Activated CD4-positive, alpha-beta T cell treated with anti-CD3 and anti-CD28 coated beads for 1 hour (primary cell): ENCODE measurements at regions not wholly inside any gene's neighbourhood (a gene's known extent, or its start where the extent isn't known, plus 50 kb on each side); places are given as distances from the start of the nearest gene placed in this dataset.
"Not testable (repeated sequence)": the region's sequence is repeated elsewhere in the genome, so short reads cannot be mapped to it uniquely, and the experiment has no call there.

Experiments
- DNase-seq: peaks from one replicate; pipeline ENCODE4 v3.0.0-alpha.2; 2020

DNA sequence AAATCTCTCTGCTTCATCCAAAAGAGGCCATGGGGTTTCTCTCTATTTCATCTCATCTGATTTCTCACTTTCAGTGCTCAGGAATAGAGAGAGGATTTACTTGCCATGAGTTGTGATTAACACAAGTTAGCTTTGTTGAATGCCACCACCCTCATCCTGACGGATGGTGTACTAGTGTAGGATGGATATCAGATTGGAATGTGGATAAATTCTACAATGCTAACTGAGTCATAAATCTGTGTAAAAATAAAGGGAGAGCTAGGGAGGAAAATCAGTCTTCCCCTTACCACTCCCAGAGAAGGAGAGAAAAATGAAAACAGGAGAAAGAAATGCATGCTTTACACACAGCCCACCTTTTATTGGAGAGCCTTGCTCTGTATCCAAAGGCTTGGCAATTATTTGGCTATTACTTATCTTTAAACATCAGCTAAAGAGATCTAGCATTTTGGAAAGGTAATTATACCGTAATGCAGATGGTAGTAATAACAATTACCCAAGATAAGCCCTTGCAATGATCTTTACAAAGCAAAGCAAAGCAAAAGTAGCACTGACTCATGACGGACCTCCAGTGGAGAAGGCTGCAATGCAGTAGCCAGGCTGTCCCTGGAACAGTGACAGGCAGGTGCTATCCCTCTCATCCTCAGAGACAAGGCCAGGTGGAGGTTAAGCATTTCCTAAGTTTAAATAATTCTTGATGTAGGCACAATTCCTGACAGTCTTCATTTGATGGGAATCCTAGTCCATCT is 306.3 kb upstream of the PPARGC1A start:
- DNase-seq, result no peak

DNA sequence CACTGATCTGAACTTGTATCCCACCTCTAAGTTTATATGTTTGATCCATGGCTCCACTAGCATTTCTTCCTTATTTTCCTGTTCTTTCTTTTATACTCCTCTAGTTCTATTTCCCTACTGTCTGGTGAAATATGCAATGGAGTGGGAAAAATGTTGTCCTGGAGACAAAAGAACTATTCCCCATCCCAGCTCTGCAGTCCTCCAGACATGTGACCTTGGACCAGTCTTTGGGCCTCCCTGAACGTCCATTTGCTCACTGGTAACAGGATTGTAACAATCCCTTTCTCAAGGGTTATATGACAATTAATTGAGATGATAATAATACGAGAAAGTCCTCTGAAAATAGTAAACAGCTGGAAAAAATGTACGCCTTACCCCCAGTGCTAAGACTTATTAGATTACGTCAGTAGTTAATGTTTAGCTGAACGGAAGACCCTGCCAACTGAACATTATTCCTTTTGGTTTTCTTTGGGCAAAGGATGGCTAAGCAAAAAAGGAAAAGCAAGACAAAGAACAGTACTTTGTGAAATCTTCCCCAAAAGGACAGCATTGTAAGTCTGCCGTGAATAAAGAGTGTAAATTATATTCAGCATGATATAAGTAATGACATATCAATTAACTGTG is 302.3 kb upstream of the PPARGC1A start:
- no peak for DNase-seq

DNA sequence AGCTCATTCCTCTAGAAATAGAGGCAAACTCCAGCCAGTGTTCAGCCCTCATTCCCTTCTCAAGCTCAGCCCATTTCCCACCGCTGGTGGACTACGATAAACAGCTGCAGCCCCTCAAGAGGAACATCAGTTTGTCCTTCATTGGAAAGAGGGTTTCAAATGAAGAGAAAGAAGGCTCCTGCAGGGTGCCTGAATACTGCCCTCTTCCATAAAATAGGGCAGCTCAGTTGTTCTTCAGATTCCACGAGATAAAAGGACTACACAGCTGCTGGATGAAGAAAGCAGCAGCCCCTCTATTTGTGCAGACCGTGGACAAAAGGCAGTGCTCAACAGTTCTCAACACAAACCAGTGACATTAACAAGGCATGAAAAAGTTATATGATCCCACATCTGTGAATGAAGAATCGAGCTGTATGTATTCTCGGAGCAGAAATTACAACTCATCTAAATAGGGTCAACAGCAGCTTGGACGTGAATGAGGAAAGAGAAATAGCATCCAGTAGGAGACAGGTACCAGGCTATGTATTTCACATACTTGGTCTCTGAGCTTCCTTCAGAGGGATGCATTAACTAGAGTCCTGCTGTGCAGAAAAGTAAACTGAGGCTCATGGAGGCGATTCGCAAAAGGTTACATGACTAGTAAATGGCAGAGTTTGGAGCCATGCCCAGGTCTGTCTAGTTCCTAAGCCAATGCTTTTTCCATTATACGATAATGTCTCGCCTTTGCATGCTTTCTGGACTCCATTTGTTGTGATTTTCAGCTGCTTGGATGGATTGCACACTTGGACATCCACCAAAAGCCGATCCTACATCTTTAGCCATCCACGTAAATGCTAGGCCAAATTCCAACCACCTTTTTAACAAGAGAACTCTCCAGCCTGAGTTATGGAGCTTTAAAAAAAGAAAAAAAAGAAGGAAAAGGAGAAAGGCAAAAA is 301.2 kb upstream of the PPARGC1A start:
- no peak for DNase-seq

DNA sequence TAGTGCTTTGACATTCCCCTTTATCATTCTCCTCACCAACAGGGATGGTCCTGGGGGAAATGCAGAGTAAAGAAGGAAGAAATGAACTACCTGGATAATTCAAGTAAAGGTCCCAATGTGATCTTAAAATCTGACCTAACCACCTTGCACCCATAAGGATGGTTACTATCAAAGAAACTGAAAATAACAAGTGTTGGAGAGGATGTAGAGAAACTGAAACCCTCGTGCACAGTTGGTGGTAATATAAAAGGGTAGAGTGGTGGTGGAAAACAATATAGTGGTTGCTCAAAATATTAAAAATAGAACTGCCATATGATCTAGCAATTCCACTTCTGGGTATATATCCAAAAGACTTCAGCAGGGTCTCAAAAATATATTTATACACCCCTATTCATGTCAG is 298.6 kb upstream of the PPARGC1A start:
- no peak for DNase-seq

DNA sequence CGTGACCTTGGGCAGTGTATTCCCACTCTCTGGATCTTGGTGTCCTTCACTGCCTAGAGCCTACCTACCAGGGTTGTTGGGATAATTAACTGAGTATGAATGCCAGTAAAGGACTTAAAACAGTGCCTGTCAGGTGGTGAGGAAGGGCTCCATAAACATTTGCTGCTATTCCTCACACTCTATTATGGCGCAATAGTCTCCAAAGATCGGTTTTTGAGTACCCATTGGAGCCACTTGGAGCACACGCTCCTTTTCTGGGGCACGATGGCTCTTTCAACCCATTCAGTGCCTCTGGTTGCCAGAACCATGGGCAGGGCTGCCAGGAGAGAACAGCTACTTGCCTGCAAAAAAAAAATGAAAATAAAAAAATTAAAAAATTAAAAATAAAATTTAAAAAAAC is 296.6 kb upstream of the PPARGC1A start:
- no peak for DNase-seq

DNA sequence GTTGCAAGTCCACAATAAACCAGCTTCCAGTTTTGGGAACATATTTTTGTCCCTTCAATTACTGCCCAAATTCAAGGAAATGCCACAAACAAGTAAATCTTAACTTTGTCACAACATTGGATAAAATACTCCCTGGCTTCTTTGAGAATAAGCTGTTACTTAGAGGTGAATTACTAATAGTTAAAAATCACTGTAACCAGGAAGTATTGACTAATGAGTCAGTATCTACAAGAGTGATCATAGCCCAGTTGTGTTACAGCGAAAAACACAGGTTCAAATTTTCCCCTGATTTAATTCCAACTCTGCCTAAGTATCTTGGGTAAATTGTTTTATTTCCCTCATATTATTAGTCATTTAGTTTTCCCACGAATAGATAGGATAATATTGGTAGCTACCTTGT is 291.2 kb upstream of the PPARGC1A start:
- no peak for DNase-seq

DNA sequence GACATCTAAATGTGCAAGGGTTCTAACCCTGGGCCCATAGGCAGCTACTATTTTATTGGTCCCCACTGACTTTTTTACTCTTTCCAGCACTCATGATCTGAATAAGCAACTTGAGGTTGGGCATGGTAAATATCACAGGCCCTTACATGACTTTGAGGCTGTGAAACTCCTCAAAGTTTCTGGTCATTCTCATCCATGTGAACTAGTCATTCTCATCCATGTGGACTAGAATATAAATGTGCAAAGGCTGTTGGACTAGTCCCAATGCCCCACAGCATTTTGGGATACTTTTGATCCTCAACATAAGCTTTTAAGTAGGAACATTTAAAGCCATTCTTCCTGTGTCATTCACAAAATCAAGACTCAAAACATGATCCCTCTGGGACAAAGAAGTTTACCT is 290.7 kb upstream of the PPARGC1A start:
- DNase-seq, result no peak

DNA sequence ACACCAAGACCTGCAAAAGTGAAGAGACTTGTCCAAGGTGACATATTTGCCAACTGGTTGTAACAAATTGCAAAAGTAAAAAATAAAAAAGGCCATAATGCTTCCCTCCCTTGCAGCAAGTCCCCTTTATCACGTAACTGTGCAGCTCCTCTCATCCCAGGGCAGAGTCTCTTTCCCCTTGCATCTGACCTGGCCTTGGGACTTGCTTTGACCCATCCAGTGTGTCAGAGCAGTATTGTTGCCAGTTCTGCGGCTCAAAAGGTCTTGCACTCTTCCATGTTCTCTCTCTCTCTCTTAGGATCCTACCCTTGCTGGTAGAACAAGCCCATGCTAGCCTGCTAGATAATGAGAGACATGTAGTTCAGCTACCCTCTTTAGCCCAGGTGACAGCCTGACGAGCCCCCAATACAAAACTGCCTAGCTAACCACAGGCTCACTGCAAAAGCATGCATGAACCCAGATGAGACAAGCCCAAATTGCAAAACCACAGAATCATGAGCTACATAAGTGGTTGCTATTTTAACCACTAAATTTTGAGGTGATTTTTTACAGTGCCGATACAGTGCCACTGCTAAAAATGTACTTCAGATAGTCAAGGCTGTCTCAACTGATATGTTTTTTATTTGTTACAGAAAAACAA is 289.5 kb upstream of the PPARGC1A start:
- no peak for DNase-seq

DNA sequence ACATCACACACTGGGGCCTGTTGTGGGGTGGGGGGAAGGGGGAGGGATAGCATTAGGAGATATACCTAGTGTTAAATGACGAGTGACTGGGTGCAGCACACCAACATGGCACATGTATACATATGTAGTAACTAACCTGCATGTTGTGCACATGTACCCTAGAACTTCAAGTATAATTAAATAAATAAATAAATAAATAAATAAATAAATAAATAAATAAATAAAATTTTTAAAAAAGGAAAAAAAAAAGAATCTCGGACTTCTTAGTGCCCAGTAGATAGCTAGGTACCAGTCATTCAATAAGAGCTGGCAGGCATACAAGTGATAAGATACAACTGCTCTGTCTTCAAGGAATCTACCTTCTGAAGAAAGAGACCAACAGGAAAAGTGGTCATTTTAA is 287.6 kb upstream of the PPARGC1A start:
- not testable (repeated sequence) for DNase-seq

DNA sequence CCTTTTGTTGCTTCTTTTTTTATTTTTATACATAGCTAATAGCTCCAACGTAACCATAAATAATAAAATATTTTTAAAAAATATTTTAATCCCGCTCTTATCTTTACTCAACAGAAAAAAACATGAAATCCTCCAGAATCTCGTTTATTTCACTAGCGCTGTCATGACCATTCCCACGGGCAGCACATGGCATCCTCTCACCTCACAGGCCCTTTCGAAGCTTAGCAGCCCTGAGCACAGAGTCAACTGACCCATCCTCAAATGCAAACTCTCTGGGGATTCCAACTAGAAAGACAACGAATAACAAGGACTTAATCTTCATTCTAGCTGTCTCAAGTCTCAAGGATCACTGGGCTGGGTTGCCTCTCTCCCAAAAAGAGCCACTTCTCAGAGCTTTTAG is 285.9 kb upstream of the PPARGC1A start:
- no peak for DNase-seq

DNA sequence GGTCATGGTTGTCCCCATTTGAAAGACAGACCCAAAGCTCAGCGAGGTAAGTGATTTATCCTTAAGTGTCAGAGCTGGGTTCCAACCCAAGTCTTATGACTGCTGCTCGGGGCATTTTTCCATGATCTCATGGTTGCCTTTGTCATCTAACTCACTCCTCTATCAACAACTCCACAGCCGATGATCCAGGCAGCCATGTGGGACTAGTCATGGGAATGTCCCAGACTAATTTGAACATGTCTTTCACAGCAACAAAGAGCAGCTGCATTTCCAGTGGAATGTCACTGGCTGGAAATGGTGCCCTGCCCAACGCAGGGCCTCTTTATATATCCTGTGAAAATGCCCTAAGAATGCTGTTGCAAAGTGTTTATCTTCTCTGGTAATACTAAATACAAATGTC is 284.8 kb upstream of the PPARGC1A start:
- no peak for DNase-seq

DNA sequence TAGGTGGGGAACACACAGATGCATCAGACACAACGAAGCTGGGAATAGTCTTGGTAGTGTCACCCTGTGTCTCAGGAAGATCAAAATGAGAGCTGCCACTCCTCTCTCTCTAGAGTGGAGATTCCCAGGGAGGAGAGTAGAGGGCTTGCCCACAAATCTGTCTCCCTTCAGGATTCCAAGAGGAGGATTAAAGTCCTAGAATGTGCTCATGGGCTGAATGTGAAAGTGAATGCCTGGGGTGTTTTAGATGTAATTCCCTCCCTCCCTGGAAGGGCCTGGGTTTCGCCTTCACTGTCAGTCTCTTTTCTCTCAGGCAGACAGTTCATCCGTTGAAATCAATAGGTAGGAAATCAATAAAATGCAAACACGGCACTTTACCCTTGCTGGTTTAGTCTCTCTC is 282.6 kb upstream of the PPARGC1A start:
- no peak for DNase-seq

DNA sequence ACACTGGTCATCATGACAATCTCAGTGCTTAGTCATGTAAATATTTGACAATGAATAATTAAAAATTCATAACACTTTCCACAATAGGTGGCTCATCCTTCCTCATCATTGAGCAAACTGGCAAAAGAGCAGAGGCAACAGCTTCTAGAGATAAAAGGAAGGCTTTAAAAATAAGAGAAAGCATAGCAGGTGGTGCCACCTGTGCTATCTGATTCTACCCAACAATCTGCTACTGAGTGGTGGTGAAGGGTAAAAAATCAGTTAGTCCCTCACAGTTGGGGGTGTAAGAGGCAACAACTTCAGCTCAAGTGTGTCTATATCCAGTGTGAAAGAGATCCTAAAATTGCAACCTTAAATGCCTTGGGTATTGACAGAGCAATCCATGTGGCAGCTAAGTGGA is 280.1 kb upstream of the PPARGC1A start:
- no peak for DNase-seq

DNA sequence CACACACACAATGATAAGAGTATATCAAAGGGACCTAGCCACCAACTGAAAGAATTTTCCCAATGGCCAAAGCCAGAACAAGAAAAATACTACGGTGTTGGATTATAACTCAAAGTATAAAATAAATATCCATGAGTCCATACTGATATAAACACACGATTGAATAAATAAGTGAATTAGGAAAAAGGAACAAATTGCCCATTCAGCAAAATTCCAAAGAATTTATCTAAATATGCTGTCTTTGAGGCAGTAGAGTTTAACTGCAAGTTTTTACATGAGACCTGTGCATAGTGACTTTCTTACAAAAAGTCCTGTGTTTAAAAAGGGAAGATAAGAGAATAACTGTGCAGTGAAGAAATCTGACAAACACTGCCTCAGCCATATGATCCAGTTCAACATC is 278.8 kb upstream of the PPARGC1A start:
- DNase-seq, result no peak

DNA sequence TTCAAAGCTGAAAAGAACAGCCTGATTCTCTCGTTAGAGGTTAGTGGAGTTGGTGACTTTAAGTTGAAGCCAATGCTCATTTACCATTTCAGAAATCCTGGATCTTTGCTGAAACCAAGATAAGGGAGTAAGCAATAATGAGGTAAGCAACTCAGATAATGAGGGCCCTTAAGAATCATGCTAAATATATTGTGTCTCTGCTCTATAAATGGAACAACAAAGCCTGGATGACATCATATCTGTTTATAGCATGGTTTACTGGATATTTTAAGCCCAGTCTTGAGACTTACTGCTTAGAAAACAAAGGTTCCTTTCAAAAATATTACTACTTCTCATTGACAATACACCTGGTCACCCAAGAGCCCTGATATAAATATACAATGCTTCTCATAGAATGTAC is 276.7 kb upstream of the PPARGC1A start:
- DNase-seq, result no peak

DNA sequence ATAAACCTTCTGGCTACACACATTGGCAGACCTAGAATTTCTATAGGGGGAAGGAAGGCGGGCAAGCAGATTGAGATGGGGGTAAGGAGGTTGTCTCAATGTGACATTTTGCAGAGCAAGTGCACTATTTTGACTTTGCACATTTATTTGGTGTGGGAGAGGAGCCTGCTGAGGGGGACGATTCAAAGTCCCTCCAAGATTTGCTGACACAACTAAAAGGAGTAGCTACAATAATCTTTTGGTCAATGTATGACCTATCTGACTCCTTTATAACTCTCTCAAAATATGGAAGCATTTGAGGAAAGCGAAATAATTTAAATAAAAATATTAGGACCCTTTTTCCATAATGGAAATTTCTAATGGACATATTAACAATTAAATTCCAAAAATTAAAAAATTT is 274.9 kb upstream of the PPARGC1A start:
- DNase-seq, result no peak

DNA sequence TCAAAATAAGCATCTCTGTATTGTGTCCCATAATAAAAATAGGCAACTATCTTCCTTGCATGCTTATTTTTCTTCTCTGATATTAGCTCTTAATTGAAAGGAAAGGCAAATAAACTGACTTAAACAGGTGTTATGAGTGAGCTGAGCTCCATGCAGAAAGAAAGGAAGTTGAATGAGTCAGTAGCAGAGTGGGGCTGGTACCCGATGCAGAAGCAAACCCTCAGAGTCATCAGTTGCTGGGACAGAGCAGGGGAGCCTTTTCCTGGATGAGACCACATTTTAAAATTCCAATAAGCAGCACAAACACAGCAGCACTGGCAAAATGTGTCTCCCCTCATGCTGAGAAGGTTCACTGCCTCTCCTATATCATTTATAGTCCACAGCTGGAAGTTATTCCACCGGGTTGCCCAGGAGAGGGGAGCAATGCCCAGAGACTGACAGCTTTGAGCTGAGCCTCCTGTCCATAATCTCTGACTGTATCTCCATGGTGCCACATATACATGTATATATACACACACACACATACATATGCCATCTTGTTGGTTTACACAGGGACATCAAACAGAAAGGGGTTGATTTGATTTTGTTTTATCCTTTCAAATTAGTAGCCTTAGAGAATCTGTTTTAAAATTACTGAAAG is 274.3 kb upstream of the PPARGC1A start:
- no peak for DNase-seq

DNA sequence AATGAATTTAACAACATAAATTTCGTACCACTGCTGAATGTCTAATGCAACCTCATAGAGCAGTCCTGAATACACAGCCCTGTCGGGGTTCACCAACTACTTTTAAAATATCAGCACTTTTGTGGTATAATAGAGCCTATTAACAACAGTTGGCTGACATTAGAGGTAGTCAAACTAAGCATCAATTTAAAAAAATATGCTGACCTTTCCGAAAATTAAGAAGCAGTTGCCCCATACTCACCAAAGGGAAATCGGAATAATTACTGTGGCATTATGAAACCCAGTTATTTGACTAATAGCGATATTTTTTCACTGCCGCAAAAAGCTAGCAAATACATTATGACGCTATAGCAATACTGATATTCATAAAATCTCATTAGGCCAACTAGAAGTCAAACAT is 273.5 kb upstream of the PPARGC1A start:
- no peak for DNase-seq

DNA sequence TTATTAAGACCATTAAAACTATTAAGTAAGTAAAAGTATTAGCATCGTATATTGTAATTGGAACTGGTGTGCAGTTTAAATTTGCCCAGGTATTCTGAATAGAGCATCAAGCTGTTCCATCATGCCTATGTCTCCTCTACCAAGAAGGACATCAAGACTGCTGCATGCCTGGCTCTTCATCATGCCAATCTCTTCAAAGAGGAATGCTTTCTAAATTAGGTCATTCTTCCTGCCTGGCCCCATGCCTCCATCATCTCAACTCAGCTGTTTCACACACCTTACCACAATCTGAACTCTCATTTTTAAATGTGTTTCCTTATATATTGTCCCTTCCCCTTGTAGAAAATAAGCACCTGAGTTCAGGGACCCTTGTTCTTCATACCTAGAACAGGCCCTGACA is 270.5 kb upstream of the PPARGC1A start:
- DNase-seq, result no peak

DNA sequence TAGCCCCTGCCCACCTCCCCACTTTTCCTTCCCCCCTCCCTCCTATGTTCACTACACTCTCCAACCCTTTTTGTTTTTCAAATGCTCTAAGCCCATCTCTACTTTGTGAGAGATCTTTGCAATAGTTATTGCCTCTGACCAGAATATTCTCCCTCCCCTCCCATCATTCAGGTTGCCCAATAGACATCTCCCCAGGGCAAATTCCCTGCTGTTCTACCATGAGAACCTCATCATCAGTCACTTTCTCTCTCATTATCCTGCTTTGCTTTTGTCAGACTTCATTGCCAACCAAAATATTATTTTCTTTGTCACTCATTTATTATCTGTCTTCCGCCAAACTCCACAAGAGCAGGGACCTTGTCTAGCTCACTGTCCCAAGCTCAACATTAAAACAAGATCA is 268.2 kb upstream of the PPARGC1A start:
- no peak for DNase-seq

DNA sequence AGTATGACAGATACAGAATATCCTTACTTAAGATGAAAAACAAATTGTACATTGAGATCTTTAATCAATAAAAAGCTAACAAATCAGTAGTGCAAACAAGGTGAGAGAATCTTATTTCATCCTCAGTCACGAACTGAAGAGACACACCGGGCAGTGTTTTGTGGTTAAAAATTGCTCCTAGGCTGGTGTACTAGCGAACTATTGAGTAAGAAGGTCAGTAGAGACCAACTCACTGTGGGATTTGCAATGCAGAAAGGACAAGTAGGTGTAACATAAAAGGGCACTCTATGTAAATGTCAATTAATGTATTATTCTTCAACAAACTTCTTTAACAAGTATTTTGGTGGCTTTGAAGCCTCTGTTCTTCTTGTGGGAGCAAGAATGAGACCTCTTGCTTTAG is 260.2 kb upstream of the PPARGC1A start:
- DNase-seq, result no peak

DNA sequence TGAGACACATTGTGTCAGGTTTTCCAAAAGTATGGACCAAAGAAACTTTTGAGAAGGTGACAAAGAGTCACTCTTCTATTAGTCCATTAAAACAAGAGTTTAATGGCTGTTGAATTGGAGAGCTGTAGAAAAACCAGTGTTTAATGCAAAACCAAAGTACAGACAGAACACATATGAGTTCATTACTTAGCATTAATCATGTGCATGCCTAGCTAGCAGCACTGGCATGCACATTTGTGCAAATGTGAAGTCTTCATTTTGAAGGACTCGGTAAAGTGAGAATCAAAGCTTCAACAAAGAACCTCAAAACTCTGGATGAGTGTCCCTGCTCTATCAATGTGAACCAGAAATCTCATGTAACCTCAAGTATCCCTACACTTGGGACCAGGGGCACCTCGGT is 256.3 kb upstream of the PPARGC1A start:
- no peak for DNase-seq

DNA sequence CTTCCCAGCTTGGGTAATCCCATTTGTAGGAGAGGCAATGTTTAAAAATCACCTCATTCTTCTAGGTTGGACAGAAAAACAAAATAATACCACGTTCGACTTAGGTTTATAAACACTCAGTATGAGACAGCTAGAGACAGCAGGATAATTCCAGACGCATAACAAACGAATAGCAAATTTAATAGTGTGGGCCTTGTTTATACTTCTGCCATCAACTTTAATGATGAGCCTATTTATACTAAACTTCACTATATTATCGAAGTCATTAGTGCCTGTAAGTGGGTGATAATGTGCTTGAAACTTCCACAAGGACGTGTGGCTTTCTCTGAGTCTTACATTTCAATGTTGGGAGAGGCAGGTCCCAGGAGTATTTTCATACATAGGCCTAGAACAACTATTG is 255.7 kb upstream of the PPARGC1A start:
- DNase-seq, result no peak
